GM13976 (cell line): ENCODE measurements at regions not wholly inside any gene's neighbourhood (a gene's known extent, or its start where the extent isn't known, plus 50 kb on each side); places are given as distances from the start of the nearest gene placed in this dataset.

Experiments
- DNase-seq: peaks from one replicate; pipeline ENCODE4 v3.0.0; 2012; ENCODE audit warnings: low spot score
- CTCF ChIP-seq: IDR thresholded peaks from 2 replicates; pipeline ENCODE4 v1.5.1; 2012; ENCODE audit warnings: borderline replicate concordance, mild to moderate bottlenecking; ENCODE audit not compliant: insufficient read depth; ENCODE audit errors: extremely low read depth, missing control alignments, control extremely low read depth
- in situ Hi-C: fragments of 300-500 bp; cut with MboI; formaldehyde crosslinking; loops from one replicate; pipeline ENCODE4 v1.12.0; 2022; ENCODE audit warnings: low sequenced_read_pairs, mixed read lengths, inconsistent platforms; ENCODE audit not compliant: unreplicated experiment

DNA sequence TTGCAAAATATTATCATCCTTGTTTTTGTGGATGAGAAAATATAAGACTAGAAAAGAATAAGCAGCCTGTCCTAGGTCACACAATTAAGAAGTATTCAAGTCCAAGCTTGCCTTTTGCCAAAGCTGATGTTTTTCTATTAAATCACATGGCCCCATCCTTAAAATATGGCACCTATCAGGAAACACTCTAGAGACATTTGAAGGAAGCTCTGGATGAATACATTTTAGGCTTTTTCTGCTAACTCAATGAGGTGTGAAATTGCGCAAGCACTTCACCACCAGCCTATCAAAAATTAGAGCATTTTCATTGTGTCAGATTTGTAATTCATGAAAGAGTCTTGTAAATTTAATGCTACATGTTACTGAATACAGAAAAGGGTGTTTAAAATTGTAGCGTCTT, 251.1 kb upstream of the MAD2L1 start:
- in situ Hi-C loops, result no loop called here
- DNase-seq, result no peak
- no peak for TF ChIP-seq CTCF

DNA sequence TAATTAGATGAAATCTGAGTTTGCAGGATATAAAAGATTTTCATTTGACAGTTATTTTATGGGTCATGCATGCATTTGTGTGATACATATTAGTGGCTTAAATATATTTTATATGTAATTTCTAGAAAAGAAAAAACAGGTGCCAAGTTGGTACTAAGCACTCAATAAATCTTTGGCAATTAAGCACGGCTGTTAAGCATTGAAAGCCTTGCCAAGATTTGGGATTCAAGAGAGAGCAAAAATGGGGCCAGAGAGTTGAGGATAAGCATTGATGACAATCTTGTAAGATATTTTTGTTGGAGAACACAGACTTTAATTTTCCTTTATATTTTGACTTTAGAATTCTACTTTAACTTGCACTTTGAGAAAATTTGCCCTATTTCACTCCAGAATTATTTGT, 249.8 kb upstream of the MAD2L1 start:
- no peak for TF ChIP-seq CTCF
- DNase-seq, result no peak
- in situ Hi-C loops, result no loop called here

GRCh38 chr4:120314969-120315368, 248.3 kb upstream of the MAD2L1 start:
- in situ Hi-C loops, result no loop called here
- no peak for TF ChIP-seq CTCF
- DNase-seq, result no peak

DNA sequence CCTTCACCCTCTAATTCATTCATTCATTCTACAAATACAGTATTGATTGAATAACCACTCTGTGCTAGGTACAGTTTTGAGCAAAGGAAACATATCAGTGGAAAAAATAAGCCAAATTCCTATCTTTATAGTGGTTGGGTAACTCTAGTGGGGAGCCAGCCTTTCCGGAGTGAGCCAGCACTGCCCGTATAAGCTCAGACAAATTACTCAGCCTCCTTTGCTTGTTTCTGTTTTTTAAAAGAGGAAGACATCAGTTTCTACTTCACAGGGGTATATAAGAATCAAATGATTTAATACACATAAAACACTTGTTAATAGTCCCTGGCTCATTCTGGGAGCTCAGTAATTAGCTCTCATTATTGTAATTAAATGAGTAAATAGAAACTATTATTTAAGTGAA, 238.2 kb upstream of the MAD2L1 start:
- TF ChIP-seq CTCF, result no peak
- DNase-seq, result no peak
- in situ Hi-C loops, result no loop called here

- no peak for DNase-seq
- no peak for TF ChIP-seq CTCF
- in situ Hi-C loops, result loop anchor here (25.0 kb wide), 1 partner anchor 88 kb away; no protein-coding TSS in a partner anchor
These were observed 233.0 kb upstream of the MAD2L1 start for GRCh38 chr4:120299631-120300030.

DNA sequence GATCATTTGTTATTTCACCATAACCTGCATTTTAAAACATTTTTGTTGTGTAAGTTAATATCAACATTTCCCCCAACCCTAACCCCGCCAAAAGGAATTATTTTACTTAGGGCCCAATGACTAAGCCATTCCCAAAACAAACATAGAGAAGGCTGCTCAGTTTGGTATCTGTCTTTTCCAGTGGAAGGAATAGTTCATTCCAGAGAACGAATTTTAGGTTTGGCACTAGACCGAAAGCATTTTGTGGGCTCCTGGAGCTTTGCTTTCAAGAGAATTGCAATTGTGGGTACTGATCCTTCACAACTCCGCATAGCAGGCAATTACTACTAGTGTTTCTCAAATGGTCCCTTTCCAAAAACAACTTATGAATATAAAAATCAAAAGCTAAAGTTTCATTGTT, 226.7 kb upstream of the MAD2L1 start:
- no peak for DNase-seq
- in situ Hi-C loops, result loop anchor here (25.0 kb wide), 1 partner anchor 94 kb away; no protein-coding TSS in a partner anchor
- TF ChIP-seq CTCF, result no peak

DNA sequence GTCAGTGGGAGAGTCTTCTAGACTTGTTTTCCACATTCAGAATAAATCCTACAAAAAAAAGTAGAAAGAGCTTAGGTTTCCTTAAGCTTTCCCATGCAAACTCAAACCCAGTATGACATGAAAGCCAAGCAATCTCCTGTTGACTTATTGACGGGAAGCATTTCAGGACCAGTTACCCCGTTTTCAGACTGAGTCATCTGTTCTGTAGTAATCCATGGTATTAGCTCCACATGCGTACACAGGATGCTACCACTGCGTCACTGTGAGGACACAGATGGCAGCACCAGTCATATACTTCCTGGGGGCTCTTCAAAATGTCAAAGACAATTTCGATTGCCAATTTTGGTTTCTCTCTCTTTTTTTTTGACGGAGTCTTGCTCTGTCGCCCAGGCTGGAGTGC, 224.9 kb upstream of the MAD2L1 start:
- DNase-seq, result no peak
- in situ Hi-C loops, result loop anchor here (25.0 kb wide), 1 partner anchor 96 kb away; no protein-coding TSS in a partner anchor
- TF ChIP-seq CTCF, result no peak
